ENCODE measurements at regions not wholly inside any gene's neighbourhood (a gene's known extent, or its start where the extent isn't known, plus 50 kb on each side); places are given as distances from the start of the nearest gene placed in this dataset.

DNA sequence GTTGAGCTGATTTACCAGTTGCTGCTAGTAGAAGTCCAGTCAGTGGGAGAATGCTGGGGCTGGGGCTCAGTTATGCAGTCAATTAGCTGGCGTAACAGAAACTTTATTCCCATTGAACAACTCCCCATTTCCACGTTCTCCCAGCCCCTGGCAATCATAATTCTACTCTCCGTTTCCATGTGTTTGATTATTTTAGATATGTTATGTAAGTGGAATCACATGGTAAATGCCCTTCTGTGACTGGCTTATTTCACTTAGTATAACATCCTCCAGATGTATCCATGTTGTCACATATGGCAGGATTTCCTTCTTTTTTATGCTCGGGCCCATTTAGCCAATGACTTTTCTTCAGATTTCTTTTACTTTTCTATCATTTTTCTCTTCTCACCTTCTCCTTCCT lies 61.1 kb upstream of the EXOC4 start:
- POLR2A ChIA-PET: no interaction called here
- no peak overlapping the region for H3K4me3 ChIP-seq (replicated peaks in 1 of 3; ENCODE audit: insufficient read depth in 1 of 3, low read depth in 2 of 3, low read length in 3 of 3)
- H3K27me3 ChIP-seq (ENCODE audit: control insufficient read depth in 1 of 2, insufficient read depth in 2 of 2, low read length in 2 of 2): no peaks in the 10 kb centered on the region
- in situ Hi-C loops (cut with HindIII; ENCODE audit: extremely low pct_ligation_motif_present, low pct_unique_long_range_greater_than_20kb) (no loop called here), intact Hi-C loops (cut with micrococcal nuclease; ENCODE audit: unreplicated experiment) (no loop called here)
- CTCF ChIA-PET (ENCODE audit: low intra/inter-chr PET ratio, low total read pairs): no interaction called here
- H3K27ac ChIP-seq (ENCODE audit: extremely low read length, insufficient read depth, low read length): no peak overlapping the region
- H3K9me3 ChIP-seq (ENCODE audit: low read length): no peaks in the 10 kb centered on the region
- TF ChIP-seq PCBP1 (IDR thresholded peaks at IDR 0.05; ENCODE audit: borderline replicate concordance, low read depth, low read length) (no peak), HOXD1 (CRISPR knock-in tag; IDR thresholded peaks at IDR 0.05) (no peak), MZF1 (CRISPR knock-in tag; IDR thresholded peaks at IDR 0.05; ENCODE audit: borderline replicate concordance) (no peak), FOSL2 (CRISPR knock-in tag; IDR thresholded peaks at IDR 0.05) (no peak), CC2D1A (CRISPR knock-in tag; IDR thresholded peaks at IDR 0.05) (no peak), CAMTA2 (CRISPR knock-in tag; IDR thresholded peaks at IDR 0.05; ENCODE audit: borderline replicate concordance) (no peak), ZNF441 (CRISPR knock-in tag; IDR thresholded peaks at IDR 0.05; ENCODE audit: borderline replicate concordance) (no peak), KLF15 (CRISPR knock-in tag; IDR thresholded peaks at IDR 0.05; ENCODE audit: borderline replicate concordance) (no peak), FOXO1 (CRISPR knock-in tag; IDR thresholded peaks at IDR 0.05) (no peak), ZNF331 (CRISPR knock-in tag; IDR thresholded peaks at IDR 0.05) (no peak), ZNF776 (CRISPR knock-in tag; IDR thresholded peaks at IDR 0.05) (no peak), ZFYVE20 (CRISPR knock-in tag; IDR thresholded peaks at IDR 0.05; ENCODE audit: borderline replicate concordance, low read depth) (no peak), RAD51 (IDR thresholded peaks at IDR 0.05; ENCODE audit: borderline replicate concordance) (no peak), RELA (CRISPR knock-in tag; IDR thresholded peaks at IDR 0.05) (no peak)
- TF ChIP-seq, protein P1, sequence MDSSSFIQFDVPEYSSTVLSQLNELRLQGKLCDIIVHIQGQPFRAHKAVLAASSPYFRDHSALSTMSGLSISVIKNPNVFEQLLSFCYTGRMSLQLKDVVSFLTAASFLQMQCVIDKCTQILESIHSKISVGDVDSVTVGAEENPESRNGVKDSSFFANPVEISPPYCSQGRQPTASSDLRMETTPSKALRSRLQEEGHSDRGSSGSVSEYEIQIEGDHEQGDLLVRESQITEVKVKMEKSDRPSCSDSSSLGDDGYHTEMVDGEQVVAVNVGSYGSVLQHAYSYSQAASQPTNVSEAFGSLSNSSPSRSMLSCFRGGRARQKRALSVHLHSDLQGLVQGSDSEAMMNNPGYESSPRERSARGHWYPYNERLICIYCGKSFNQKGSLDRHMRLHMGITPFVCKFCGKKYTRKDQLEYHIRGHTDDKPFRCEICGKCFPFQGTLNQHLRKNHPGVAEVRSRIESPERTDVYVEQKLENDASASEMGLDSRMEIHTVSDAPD (CRISPR knock-in tag; IDR thresholded peaks at IDR 0.05): no peak
- TF ChIP-seq, protein P2, sequence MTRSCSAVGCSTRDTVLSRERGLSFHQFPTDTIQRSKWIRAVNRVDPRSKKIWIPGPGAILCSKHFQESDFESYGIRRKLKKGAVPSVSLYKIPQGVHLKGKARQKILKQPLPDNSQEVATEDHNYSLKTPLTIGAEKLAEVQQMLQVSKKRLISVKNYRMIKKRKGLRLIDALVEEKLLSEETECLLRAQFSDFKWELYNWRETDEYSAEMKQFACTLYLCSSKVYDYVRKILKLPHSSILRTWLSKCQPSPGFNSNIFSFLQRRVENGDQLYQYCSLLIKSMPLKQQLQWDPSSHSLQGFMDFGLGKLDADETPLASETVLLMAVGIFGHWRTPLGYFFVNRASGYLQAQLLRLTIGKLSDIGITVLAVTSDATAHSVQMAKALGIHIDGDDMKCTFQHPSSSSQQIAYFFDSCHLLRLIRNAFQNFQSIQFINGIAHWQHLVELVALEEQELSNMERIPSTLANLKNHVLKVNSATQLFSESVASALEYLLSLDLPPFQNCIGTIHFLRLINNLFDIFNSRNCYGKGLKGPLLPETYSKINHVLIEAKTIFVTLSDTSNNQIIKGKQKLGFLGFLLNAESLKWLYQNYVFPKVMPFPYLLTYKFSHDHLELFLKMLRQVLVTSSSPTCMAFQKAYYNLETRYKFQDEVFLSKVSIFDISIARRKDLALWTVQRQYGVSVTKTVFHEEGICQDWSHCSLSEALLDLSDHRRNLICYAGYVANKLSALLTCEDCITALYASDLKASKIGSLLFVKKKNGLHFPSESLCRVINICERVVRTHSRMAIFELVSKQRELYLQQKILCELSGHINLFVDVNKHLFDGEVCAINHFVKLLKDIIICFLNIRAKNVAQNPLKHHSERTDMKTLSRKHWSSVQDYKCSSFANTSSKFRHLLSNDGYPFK (CRISPR knock-in tag; IDR thresholded peaks at IDR 0.05; ENCODE audit: borderline replicate concordance): no peak
- no peaks in the 10 kb centered on the region for H3K79me2 ChIP-seq (ENCODE audit: insufficient read depth, low read length)
- DNase-seq (ENCODE audit: low spot score) (no peak), FAIRE-seq (no peak), ATAC-seq (no peak)
- H3K4me1 ChIP-seq (ENCODE audit: insufficient read depth, low read length): no peaks in the 10 kb centered on the region
- no peak overlapping the region for H2AFZ ChIP-seq (ENCODE audit: low read length)
- no peak overlapping the region for H3K4me2 ChIP-seq (ENCODE audit: low read depth, low read length)
- WGBS (ENCODE audit: low lambda C conversion rate): 13% methylated on average over 4 of the region's 4 CpGs
- H4K20me1 ChIP-seq (ENCODE audit: insufficient read depth, low read length): no peaks in the 10 kb centered on the region
- H3K36me3 ChIP-seq (replicated peaks in 1 of 2; ENCODE audit: control insufficient read depth in 1 of 2, insufficient read depth in 2 of 2, low read length in 2 of 2): no peaks in the 10 kb centered on the region
- no peak overlapping the region for H3K9ac ChIP-seq (ENCODE audit: insufficient read depth, low read depth, low read length)
- BruUV-seq (replicated peaks): no TSS peak

All from HepG2 (cell line).